WTC11 (cell line): ENCODE measurements at regions not wholly inside any gene's neighbourhood (a gene's known extent, or its start where the extent isn't known, plus 50 kb on each side); places are given as distances from the start of the nearest gene placed in this dataset.

Experiments
- ATAC-seq: fragments of 200-7000 bp; cut with Tn5 transposase; 2 replicates; pipeline ENCODE4 v1.10.0; 2021; ENCODE audit warnings: mild to moderate bottlenecking, moderate library complexity
- CTCF ChIA-PET: fragments of 300-600 bp; sonication (Branson Sonifier 250); formaldehyde crosslinking; loops from one replicate; lab custom pipeline; 2021; ENCODE audit warnings: antibody characterized with exemption; lab: Charles Lee
- POLR2A ChIA-PET: fragments of 350-600 bp; sonication (Branson Sonifier 250); formaldehyde crosslinking; loops from one replicate; lab custom pipeline; 2021; ENCODE audit warnings: antibody characterized with exemption; lab: Charles Lee
- DNase-seq: peaks from one replicate; pipeline ENCODE4 v3.0.0; 2021; ENCODE audit warnings: low spot score
- H3K27ac Mint-ChIP-seq: 2 replicates; pipeline ENCODE4 v1.8.0; 2021; ENCODE audit warnings: mixed read lengths
- H3K27me3 Mint-ChIP-seq: 2 replicates; pipeline ENCODE4 v1.8.0; 2021; ENCODE audit warnings: low read depth, mild to moderate bottlenecking, moderate library complexity, mixed read lengths
- H3K36me3 Mint-ChIP-seq: 2 replicates; pipeline ENCODE4 v1.8.0; 2021; ENCODE audit warnings: mixed read lengths
- H3K4me1 Mint-ChIP-seq: 2 replicates; pipeline ENCODE4 v1.8.0; 2022; ENCODE audit warnings: mixed read lengths
- H3K4me3 Mint-ChIP-seq: 2 replicates; pipeline ENCODE4 v1.8.0; 2021; ENCODE audit warnings: mild to moderate bottlenecking, moderate library complexity, mixed read lengths
- H3K9me3 Mint-ChIP-seq: 2 replicates; pipeline ENCODE4 v1.8.0; 2021; ENCODE audit warnings: mixed read lengths
- CDX4 ChIP-seq: fragments of 250-450 bp; sonication (Bioruptor Pico); IDR thresholded peaks from 2 replicates; pipeline ENCODE4 v1.9.0; 2021; ENCODE audit warnings: moderate library complexity, mild to moderate bottlenecking, inconsistent platforms, borderline replicate concordance
- CREM ChIP-seq: sonication (generic); formaldehyde crosslinking; IDR thresholded peaks from 2 replicates; pipeline ENCODE4 v1.8.1; 2022; ENCODE audit warnings: mild to moderate bottlenecking, missing genetic modification reagents, moderate library complexity
- ESRRA ChIP-seq: sonication (generic); formaldehyde crosslinking; IDR thresholded peaks from 2 replicates; pipeline ENCODE4 v1.8.1; 2022; ENCODE audit warnings: mild to moderate bottlenecking, missing genetic modification reagents, borderline replicate concordance
- ETV6 ChIP-seq: sonication (generic); formaldehyde crosslinking; IDR thresholded peaks from 2 replicates; pipeline ENCODE4 v1.8.1; 2022; ENCODE audit warnings: mild to moderate bottlenecking, missing genetic modification reagents
- JAZF1 ChIP-seq: fragments of 250-450 bp; sonication (Bioruptor Pico); IDR thresholded peaks from 2 replicates; pipeline ENCODE4 v1.9.0; 2021; ENCODE audit warnings: moderate library complexity, mild to moderate bottlenecking, inconsistent platforms
- MAX ChIP-seq: sonication (generic); formaldehyde crosslinking; IDR thresholded peaks from 2 replicates; pipeline ENCODE4 v1.8.0; 2022; ENCODE audit warnings: mild to moderate bottlenecking, missing genetic modification reagents
- NR2C2 ChIP-seq: sonication (generic); formaldehyde crosslinking; IDR thresholded peaks from 2 replicates; pipeline ENCODE4 v1.8.0; 2022; ENCODE audit warnings: mild to moderate bottlenecking, missing genetic modification reagents
- OVOL2 ChIP-seq: fragments of 250-450 bp; sonication (Bioruptor Pico); IDR thresholded peaks from 2 replicates; pipeline ENCODE4 v1.9.0; 2021; ENCODE audit warnings: mild to moderate bottlenecking, borderline replicate concordance
- PREB ChIP-seq: sonication (generic); formaldehyde crosslinking; IDR thresholded peaks from 2 replicates; pipeline ENCODE4 v1.8.1; 2022; ENCODE audit warnings: mild to moderate bottlenecking, missing genetic modification reagents, moderate library complexity, borderline replicate concordance
- SMAD3 ChIP-seq: sonication (generic); formaldehyde crosslinking; IDR thresholded peaks from 2 replicates; pipeline ENCODE4 v1.8.0; 2022; ENCODE audit warnings: missing genetic modification reagents, mild to moderate bottlenecking, borderline replicate concordance
- TP53 ChIP-seq: sonication (generic); formaldehyde crosslinking; IDR thresholded peaks from 2 replicates; pipeline ENCODE4 v1.8.1; 2023; ENCODE audit warnings: mild to moderate bottlenecking, missing genetic modification reagents
- ZNF219 ChIP-seq: sonication (generic); formaldehyde crosslinking; IDR thresholded peaks from 2 replicates; pipeline ENCODE4 v1.8.0; 2023; ENCODE audit warnings: missing genetic modification reagents, mild to moderate bottlenecking, borderline replicate concordance
- ZNF317 ChIP-seq: sonication (generic); formaldehyde crosslinking; IDR thresholded peaks from 2 replicates; pipeline ENCODE4 v1.8.1; 2023; ENCODE audit warnings: low read depth, mild to moderate bottlenecking, moderate library complexity, missing genetic modification reagents, borderline replicate concordance
- ZNF416 ChIP-seq: fragments of 250-450 bp; sonication (Bioruptor Pico); IDR thresholded peaks from 2 replicates; pipeline ENCODE4 v1.9.0; 2021; ENCODE audit warnings: mild to moderate bottlenecking, inconsistent platforms
- ZNF671 ChIP-seq: fragments of 250-450 bp; sonication (Bioruptor Pico); IDR thresholded peaks from 2 replicates; pipeline ENCODE4 v1.8.0; 2021; ENCODE audit warnings: mild to moderate bottlenecking
- ZSCAN18 ChIP-seq: fragments of 250-450 bp; sonication (Bioruptor Pico); IDR thresholded peaks from 2 replicates; pipeline ENCODE4 v2.1.2; 2022; ENCODE audit warnings: mild to moderate bottlenecking, moderate library complexity
- TF ChIP-seq, protein P1 (sequence below): sonication (generic); formaldehyde crosslinking; IDR thresholded peaks from 2 replicates; pipeline ENCODE4 v1.8.1; 2023; ENCODE audit warnings: mild to moderate bottlenecking, missing genetic modification reagents, borderline replicate concordance
- TF ChIP-seq, protein P2 (sequence below): sonication (generic); formaldehyde crosslinking; conservative IDR thresholded peaks from 2 replicates; pipeline ENCODE4 v1.8.1; 2023; ENCODE audit warnings: mild to moderate bottlenecking, low read depth, missing genetic modification reagents, moderate library complexity
- TF ChIP-seq, protein P3 (sequence below): sonication (generic); formaldehyde crosslinking; IDR thresholded peaks from 2 replicates; pipeline ENCODE4 v1.8.0; 2022; ENCODE audit warnings: mild to moderate bottlenecking, missing genetic modification reagents

- Mint-ChIP-seq H3K4me3 (no peak overlapping the region), H3K36me3 (peaks cover 22% of the 10 kb centered on the region), H3K27me3 (peaks cover 2% of the 10 kb centered on the region; the same call in 1 of the 2 replicates), H3K27ac (no peak overlapping the region), H3K9me3 (peaks cover 30% of the 10 kb centered on the region), H3K4me1 (peaks cover 4% of the 10 kb centered on the region)
- ChIA-PET POLR2A (no interaction called here), CTCF (no interaction called here)
- no peak for ATAC-seq
- peak; percentile 68; the same call in 1 of the 2 replicates for TF ChIP-seq ZNF317 (CRISPR knock-in tag)
- TF ChIP-seq ESRRA (CRISPR knock-in tag), result no peak
- DNase-seq, result no peak
Observed at GRCh38 chrX:39030636-39031035, 229.4 kb downstream of the MID1IP1 start.

GRCh38 chrX:39039890-39040289 is 238.6 kb downstream of the MID1IP1 start:
- H3K36me3 Mint-ChIP-seq, result no peaks in the 10 kb centered on the region
- POLR2A ChIA-PET, result no interaction called here
- CTCF ChIA-PET, result interaction anchor here (1.1 kb wide), 1 partner anchor 26 kb away, joined by 3 read pairs; no protein-coding TSS in a partner anchor
- no peak overlapping the region for H3K4me3 Mint-ChIP-seq
- no peaks in the 10 kb centered on the region for H3K27me3 Mint-ChIP-seq
- no peak overlapping the region for H3K27ac Mint-ChIP-seq
- DNase-seq, result no peak
- ATAC-seq, result no peak
- H3K4me1 Mint-ChIP-seq, result no peaks in the 10 kb centered on the region
- TF ChIP-seq CDX4 (CRISPR knock-in tag) (no peak), ZNF671 (CRISPR knock-in tag) (no peak), CREM (no peak), ETV6 (no peak), TP53 (no peak), PREB (no peak), OVOL2 (CRISPR knock-in tag) (no peak), MAX (CRISPR knock-in tag) (no peak), ZSCAN18 (CRISPR knock-in tag) (no peak), JAZF1 (CRISPR knock-in tag) (no peak), ZNF219 (CRISPR knock-in tag) (no peak), NR2C2 (CRISPR knock-in tag) (no peak), SMAD3 (CRISPR knock-in tag) (no peak), ZNF416 (no peak)
- TF ChIP-seq, protein P1, sequence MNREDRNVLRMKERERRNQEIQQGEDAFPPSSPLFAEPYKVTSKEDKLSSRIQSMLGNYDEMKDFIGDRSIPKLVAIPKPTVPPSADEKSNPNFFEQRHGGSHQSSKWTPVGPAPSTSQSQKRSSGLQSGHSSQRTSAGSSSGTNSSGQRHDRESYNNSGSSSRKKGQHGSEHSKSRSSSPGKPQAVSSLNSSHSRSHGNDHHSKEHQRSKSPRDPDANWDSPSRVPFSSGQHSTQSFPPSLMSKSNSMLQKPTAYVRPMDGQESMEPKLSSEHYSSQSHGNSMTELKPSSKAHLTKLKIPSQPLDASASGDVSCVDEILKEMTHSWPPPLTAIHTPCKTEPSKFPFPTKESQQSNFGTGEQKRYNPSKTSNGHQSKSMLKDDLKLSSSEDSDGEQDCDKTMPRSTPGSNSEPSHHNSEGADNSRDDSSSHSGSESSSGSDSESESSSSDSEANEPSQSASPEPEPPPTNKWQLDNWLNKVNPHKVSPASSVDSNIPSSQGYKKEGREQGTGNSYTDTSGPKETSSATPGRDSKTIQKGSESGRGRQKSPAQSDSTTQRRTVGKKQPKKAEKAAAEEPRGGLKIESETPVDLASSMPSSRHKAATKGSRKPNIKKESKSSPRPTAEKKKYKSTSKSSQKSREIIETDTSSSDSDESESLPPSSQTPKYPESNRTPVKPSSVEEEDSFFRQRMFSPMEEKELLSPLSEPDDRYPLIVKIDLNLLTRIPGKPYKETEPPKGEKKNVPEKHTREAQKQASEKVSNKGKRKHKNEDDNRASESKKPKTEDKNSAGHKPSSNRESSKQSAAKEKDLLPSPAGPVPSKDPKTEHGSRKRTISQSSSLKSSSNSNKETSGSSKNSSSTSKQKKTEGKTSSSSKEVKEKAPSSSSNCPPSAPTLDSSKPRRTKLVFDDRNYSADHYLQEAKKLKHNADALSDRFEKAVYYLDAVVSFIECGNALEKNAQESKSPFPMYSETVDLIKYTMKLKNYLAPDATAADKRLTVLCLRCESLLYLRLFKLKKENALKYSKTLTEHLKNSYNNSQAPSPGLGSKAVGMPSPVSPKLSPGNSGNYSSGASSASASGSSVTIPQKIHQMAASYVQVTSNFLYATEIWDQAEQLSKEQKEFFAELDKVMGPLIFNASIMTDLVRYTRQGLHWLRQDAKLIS (CRISPR knock-in tag), result no peak
- TF ChIP-seq, protein P2, sequence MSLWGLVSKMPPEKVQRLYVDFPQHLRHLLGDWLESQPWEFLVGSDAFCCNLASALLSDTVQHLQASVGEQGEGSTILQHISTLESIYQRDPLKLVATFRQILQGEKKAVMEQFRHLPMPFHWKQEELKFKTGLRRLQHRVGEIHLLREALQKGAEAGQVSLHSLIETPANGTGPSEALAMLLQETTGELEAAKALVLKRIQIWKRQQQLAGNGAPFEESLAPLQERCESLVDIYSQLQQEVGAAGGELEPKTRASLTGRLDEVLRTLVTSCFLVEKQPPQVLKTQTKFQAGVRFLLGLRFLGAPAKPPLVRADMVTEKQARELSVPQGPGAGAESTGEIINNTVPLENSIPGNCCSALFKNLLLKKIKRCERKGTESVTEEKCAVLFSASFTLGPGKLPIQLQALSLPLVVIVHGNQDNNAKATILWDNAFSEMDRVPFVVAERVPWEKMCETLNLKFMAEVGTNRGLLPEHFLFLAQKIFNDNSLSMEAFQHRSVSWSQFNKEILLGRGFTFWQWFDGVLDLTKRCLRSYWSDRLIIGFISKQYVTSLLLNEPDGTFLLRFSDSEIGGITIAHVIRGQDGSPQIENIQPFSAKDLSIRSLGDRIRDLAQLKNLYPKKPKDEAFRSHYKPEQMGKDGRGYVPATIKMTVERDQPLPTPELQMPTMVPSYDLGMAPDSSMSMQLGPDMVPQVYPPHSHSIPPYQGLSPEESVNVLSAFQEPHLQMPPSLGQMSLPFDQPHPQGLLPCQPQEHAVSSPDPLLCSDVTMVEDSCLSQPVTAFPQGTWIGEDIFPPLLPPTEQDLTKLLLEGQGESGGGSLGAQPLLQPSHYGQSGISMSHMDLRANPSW (CRISPR knock-in tag), result no peak
- TF ChIP-seq, protein P3, sequence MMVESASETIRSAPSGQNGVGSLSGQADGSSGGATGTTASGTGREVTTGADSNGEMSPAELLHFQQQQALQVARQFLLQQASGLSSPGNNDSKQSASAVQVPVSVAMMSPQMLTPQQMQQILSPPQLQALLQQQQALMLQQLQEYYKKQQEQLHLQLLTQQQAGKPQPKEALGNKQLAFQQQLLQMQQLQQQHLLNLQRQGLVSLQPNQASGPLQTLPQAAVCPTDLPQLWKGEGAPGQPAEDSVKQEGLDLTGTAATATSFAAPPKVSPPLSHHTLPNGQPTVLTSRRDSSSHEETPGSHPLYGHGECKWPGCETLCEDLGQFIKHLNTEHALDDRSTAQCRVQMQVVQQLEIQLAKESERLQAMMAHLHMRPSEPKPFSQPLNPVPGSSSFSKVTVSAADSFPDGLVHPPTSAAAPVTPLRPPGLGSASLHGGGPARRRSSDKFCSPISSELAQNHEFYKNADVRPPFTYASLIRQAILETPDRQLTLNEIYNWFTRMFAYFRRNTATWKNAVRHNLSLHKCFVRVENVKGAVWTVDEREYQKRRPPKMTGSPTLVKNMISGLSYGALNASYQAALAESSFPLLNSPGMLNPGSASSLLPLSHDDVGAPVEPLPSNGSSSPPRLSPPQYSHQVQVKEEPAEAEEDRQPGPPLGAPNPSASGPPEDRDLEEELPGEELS, result no peak
- H3K9me3 Mint-ChIP-seq, result peaks cover 1% of the 10 kb centered on the region; the same call in 1 of the 2 replicates
